22Rv1 (cell line): ENCODE measurements at regions not wholly inside any gene's neighbourhood (a gene's known extent, or its start where the extent isn't known, plus 50 kb on each side); places are given as distances from the start of the nearest gene placed in this dataset.

Experiments used
- CTCF ChIP-seq: fragments of 450-650 bp; IDR thresholded peaks from 2 replicates; pipeline ENCODE4 v1.5.1; 2017; ENCODE audit warnings: mild to moderate bottlenecking
- ZFX ChIP-seq: fragments of 450-650 bp; IDR thresholded peaks from 2 replicates; pipeline ENCODE4 v1.6.1; 2017; ENCODE audit warnings: antibody characterized with exemption, borderline replicate concordance

GRCh38 chr10:47107007-47107747, 192.8 kb upstream of the GDF10 start:
- TF ChIP-seq CTCF (no peak), ZFX (no peak)
